Loucy (cell line): ENCODE measurements at regions not wholly inside any gene's neighbourhood (a gene's known extent, or its start where the extent isn't known, plus 50 kb on each side); places are given as distances from the start of the nearest gene placed in this dataset.

Experiments used
- CTCF ChIP-seq: fragments of 200-600 bp; sonication (generic); conservative IDR thresholded peaks from 2 replicates; pipeline ENCODE4 v1.5.1; 2014; ENCODE audit warnings: mild to moderate bottlenecking, antibody characterized with exemption, low read length
- EZH2phosphoT487 ChIP-seq: fragments of 200-600 bp; IDR thresholded peaks from 2 replicates; pipeline ENCODE4 v1.6.1; 2018; ENCODE audit warnings: antibody characterized with exemption, mild to moderate bottlenecking, moderate library complexity, borderline replicate concordance

DNA sequence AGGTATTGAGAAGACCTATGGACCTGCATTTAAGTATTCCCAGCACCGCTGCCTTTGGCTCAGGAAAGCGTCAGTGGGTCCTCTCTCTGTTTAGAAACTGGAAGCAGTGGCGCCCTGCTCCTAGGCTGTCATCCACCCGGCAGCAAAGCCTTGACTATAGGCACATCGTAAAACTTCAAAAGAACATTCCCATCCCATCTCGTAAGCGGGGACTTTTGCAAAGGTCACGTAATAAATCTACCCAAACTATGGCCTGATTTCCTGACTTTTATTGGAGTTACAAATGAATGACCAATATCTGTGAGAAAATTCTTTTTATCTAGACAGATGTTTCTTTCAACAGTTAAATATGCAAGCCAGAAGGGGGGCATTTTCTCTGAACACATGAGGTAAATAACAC lies 115.8 kb upstream of the TCERG1L start:
- TF ChIP-seq CTCF (no peak), EZH2phosphoT487 (no peak)
